Neural progenitor cell (in vitro differentiated cells): ENCODE measurements at regions not wholly inside any gene's neighbourhood (a gene's known extent, or its start where the extent isn't known, plus 50 kb on each side); places are given as distances from the start of the nearest gene placed in this dataset.

Source experiments
- CTCF ChIP-seq: fragments of 200-600 bp; sonication (generic); IDR thresholded peaks from 2 replicates; pipeline ENCODE4 v1.5.1; 2017; ENCODE audit warnings: antibody characterized with exemption, mild to moderate bottlenecking
- EZH2 ChIP-seq: fragments of 200-600 bp; sonication (generic); IDR thresholded peaks from 2 replicates; pipeline ENCODE4 v1.6.1; 2017; ENCODE audit warnings: antibody characterized with exemption, mild to moderate bottlenecking, moderate library complexity
- EZH2phosphoT487 ChIP-seq: fragments of 200-600 bp; sonication (generic); IDR thresholded peaks from 2 replicates; pipeline ENCODE4 v1.6.1; 2017; ENCODE audit warnings: antibody characterized with exemption

DNA sequence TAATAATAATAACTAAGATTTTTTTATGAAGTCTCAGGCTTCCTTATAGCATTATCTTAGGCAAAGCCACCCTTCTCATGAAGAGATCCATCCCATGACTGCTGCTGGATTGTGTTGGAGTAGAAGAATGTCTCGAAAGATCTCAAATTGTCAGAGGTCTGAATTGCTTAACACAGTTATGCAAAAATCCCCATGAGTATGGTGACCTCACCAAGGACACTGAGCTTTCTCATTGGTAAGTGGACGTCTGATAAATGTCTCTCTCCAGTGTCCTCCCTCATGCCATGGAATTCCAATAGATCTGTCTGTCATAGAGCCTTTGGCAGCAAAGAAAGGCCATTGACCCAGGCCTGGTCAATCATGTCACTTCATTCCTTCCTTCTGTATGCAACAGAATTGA is 264.5 kb downstream of the CDH11 start:
- TF ChIP-seq CTCF = no peak
- TF ChIP-seq EZH2 = no peak
- TF ChIP-seq EZH2phosphoT487 = no peak
